SK-N-SH (cell line): ENCODE measurements at regions not wholly inside any gene's neighbourhood (a gene's known extent, or its start where the extent isn't known, plus 50 kb on each side); places are given as distances from the start of the nearest gene placed in this dataset.

Experiments
- EP300 ChIP-seq, 2 experiments: IDR thresholded peaks; 2 replicates each; pipeline versions ENCODE4 v1.4.0 to v1.6.1; 2012; ENCODE audit warnings: borderline replicate concordance in 1 of 2, low read depth in 1 of 2, low read length in 1 of 2
- TF ChIP-seq, protein P1 (sequence below): IDR thresholded peaks from 2 replicates; pipeline ENCODE4 v1.4.0; 2012; ENCODE audit warnings: low read depth
- TF ChIP-seq, protein P2 (sequence below): fragments of 200-600 bp; sonication (generic); IDR thresholded peaks from 2 replicates; pipeline ENCODE4 v1.6.1; 2017; ENCODE audit warnings: antibody characterized with exemption, mild to moderate bottlenecking, moderate library complexity

DNA sequence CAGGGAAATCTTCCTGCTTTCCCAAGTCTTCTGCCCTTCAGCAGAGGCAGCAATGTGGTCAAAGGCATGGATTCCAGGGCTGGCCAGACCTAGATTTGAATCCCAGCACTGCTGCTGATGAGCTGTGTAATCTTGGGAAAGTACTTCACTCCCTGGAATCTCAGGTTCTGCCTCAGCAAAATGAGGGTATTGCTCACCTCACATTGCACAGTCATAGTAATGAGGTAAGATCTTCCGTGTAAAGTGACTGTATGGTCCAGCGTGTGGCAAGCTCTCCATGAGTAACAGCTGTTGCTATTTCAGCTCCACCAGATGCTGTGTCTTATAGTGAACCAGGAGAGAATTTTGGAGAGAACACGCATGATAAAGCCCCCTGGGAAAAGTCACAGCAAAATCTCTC is 56.1 kb upstream of the F3 start:
- TF ChIP-seq, protein P1, sequence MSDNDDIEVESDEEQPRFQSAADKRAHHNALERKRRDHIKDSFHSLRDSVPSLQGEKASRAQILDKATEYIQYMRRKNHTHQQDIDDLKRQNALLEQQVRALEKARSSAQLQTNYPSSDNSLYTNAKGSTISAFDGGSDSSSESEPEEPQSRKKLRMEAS = no peak
- TF ChIP-seq EP300 (IDR thresholded peaks at IDR 0.05; ENCODE audit: borderline replicate concordance in 1 of 2, low read depth in 1 of 2, low read length in 1 of 2) = no peak
- TF ChIP-seq, protein P2, sequence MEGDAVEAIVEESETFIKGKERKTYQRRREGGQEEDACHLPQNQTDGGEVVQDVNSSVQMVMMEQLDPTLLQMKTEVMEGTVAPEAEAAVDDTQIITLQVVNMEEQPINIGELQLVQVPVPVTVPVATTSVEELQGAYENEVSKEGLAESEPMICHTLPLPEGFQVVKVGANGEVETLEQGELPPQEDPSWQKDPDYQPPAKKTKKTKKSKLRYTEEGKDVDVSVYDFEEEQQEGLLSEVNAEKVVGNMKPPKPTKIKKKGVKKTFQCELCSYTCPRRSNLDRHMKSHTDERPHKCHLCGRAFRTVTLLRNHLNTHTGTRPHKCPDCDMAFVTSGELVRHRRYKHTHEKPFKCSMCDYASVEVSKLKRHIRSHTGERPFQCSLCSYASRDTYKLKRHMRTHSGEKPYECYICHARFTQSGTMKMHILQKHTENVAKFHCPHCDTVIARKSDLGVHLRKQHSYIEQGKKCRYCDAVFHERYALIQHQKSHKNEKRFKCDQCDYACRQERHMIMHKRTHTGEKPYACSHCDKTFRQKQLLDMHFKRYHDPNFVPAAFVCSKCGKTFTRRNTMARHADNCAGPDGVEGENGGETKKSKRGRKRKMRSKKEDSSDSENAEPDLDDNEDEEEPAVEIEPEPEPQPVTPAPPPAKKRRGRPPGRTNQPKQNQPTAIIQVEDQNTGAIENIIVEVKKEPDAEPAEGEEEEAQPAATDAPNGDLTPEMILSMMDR = no peak
